ENCODE measurements at regions not wholly inside any gene's neighbourhood (a gene's known extent, or its start where the extent isn't known, plus 50 kb on each side); places are given as distances from the start of the nearest gene placed in this dataset.

DNA sequence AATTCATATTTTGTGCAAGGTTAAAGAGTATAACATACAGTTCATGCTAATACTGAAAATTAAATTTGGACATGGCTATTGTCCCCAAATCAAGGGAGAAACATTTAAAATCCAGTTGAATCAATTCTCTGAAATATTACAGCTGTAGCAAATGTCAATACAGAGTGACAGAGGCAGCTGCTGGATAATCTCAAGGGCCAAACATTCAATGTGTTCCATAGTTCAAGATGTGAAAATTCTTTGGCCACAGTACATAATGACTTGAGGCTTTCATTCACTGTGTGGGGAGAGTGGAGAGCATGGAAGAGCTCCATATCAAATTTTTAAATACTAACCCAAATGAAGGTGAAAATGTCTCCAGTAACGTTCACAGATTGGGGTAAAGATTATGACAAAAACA is 1192.8 kb upstream of the CADM2 start:
- no peak for DNase-seq

DNA sequence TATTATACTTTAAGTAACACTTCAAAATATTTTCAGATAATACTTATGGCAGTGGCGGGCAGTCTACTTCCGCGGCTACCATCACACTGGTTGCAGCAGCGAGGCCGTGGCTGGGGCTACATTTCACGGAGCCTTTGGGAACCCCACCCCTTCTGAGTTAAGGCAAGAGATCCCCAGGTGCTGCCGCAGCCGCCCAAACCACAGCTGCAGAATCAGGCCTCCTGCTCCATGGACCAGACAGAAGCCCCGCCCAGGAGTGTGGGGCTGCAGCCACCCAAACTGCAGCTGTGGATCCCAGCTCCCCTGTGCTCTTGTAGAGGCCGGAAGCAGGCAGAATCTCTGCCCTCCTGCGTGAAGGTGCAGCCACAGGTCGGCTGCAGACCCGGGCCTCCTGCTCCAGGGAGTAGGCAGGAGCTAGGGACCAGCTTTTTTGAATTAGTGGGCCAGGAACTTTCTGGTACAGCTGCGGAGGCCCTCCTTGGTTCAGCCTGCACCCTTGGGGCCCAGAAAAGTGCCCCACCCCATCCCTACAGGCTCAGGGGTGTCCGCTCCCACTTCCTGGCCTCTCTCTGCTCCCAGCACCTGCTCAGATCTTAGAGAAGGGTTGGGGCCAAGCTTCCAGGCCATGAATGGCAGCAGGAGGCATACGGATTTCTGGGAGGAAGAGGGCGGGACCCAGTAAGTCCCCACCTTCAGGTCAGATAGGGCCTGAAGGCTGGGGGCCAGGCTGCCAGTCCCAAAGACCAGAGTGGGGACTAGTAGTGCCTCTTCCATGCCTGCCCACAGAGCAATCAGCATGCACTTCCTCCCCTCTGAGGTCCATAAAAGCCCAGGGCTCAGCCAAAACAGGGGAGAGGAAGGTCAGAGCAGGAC is 1188.8 kb upstream of the CADM2 start:
- no peak for DNase-seq

DNA sequence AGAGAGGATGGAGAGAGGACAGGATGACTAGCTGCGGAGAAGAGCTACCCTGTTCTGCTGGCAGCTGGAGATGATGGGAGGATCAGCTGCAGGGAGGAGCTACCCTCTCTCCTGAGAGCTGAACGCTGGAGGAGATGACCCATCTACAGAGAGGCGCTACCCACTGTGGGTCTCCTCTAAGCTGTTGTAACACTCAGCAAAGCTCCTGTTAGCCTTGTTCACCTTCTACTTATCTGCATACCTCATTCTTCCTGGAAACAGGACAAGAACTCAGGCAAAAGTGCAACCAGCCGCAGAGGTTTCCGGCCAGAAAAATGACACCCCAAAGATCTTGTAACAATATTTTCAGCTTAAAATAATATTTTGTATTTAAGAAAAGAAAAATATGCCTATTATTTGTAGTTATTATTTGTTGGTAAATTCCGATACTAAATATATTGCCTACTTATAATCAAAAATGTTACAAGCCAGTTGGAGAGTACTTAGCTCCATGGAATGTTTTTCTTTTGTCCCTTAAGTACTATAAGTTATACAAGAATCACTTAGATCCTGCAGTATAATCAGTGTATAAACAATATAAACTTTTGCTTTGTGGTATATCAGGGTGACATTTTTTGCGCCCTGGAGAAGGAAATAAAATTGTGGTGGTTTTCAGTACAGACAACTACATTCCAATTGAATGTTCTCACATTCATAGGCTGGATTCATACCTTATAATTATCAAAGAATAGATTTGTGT is 1188.0 kb upstream of the CADM2 start:
- no peak for DNase-seq

DNA sequence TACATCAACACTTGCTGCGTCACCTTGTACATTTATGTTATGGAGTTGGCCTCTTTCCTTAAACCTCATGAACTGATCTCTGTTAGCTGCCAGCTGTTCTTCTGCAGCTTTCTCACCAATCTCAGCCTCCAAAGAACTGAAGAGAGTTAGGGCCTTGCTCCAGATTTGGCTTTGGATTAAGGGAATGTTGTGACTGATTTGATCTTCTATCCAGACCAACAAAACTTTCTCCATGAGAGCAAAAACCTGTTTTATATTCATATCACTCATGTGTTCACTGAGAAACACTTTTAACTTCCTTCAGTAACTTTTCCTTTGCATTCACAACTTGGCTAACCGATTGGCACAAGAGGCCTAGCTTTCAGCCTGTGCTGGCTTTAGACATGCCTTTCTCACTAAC is 1156.0 kb upstream of the CADM2 start:
- DNase-seq = no peak

- no peak for DNase-seq
Measured at GRCh38 chr3:83807511-83807910, 1151.3 kb upstream of the CADM2 start.

DNA sequence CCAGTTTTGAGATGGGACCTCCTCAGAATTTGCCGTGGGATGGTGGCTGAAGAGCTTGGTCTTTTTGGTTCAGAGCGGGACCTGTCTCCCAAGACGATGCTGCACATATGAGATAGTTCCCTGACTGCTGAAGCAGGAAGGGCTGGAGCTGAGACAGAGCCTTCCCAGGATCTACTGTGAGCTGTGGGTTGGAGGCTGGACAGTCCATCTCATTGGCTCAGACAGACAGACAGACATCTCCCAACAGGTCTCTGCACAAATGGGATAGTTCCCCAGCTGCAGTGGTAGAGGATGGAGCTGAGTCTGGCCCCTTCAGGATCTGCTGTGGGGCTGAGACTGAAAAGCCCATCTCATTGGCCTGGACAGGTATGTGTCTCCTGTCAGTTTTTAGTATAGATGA is 1145.6 kb upstream of the CADM2 start:
- no peak for DNase-seq

DNA sequence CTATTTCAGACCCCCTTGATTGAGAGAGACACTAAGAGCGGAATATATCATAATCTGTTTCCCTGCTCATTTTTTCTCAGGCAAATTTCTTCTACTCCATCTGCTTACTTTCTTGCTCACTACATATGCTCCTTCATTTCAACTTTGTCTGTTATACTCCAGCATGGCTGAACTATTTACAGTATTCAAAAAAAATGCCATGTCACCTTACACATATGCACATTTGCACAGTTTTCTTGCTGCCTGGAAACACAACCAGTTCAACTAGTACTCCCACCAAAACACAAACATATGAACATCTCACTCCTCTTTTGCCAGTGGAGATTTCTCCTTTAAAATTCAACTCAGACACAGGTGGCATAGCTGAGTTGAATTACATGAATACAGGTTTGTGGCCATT is 1142.1 kb upstream of the CADM2 start:
- DNase-seq = no peak

DNA sequence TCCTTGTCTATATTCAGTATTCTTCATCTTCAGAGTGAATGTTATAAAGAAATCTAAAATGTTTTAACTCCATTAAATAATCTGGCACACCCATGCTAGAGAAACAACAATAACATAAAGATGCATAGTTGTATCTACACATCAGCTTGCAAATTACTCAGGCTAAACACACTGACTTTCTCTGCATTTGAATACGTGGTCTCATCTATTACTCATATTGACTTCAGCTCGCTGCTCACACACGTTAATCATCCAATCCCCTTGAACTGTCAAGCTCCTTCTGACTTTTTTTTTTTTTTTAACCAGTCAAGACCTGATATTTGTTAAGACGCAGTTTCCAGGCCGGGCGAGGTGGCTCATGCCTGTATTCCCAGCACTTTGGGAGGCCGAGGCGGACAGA is 1137.3 kb upstream of the CADM2 start:
- no peak for DNase-seq

DNA sequence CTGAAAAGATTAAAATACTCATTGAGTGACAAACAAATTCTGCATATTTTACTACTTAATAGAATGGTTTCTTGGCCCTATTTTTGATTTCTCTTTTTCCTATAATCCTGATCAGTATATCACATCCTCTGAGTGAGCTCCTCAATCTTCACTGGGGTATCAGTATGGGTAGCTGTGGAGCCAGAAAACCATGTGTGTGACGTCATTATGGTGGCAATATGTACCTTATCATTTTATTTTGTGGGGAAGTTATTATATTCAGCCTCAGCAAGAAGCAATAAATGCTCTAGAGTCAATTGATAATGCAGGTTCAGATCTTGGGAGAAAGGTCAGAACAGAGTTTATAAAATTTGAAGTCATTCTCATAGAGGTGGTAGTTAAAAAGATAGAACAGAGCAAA is 1135.7 kb upstream of the CADM2 start:
- DNase-seq = no peak

DNA sequence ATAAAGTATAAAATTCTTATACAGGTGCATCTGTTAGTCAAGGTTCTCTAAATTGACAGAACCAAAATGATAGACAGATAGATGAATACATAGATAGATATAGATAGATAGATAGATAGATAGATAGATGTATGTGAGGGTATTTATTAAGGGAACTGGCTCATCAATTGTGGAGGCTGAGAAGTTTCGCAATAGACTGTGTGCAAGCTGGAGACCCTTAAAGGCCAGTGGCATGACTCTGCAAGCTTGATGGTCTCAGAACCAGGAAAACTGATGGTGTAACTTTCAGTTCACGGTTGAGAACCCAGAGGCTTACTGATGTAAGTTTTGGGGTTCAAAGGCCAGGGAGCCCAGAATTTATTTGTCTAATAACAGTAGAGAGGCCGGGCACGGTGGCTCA is 1123.7 kb upstream of the CADM2 start:
- DNase-seq = no peak

GRCh38 chr3:83842511-83842910 is 1116.3 kb upstream of the CADM2 start:
- no peak for DNase-seq

GRCh38 chr3:83843716-83844115 is 1115.1 kb upstream of the CADM2 start:
- no peak for DNase-seq

DNA sequence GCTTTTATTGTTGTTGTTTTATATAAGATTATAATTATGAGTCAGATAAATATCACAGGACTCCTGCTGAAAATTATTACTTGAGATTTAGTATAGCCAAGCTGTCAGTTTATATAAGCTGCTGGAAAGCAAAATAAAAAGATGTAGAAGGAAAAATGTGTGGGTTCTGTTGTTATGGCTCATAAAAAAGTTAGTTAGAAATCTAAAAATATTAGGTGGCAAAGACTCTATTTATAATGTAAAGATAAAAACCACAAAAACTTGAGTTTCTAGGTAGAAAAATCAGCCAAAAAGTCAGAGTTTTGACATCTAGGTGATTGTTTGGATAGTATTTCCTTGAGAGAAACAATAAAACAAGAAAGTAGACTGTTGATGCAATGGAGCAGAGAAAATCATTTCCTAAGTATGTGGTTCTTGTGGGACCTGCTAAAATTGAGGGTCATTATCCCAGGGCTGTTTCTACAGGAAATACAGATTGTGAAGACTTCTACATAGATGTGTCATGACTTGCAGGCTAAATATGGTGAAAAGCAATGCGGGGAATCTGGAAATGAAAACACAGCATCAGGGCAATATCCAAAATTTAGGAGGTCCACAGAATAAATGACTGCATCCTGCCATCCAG is 1109.6 kb upstream of the CADM2 start:
- DNase-seq = no peak

DNA sequence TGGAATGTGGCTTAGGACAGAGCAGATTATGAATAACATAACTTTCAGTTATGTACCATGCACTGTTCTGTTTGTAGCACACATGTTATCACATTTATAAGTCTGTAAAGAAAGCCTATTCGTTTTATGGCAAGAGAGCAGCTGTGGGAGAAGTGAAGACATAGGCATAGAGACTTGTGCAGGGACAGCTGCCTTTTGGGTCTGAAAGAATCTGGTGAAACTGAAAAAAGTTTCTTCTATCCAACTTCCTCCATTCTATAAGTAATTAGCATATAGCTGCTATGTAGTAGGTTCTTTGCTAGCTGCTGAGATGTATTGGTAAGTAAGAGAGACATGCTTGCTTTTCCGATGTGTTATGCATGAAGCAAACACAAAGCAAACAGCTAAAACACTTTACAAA is 1095.4 kb upstream of the CADM2 start:
- DNase-seq = no peak

- DNase-seq = no peak
Measured at GRCh38 chr3:83868909-83869567, 1089.8 kb upstream of the CADM2 start.

- DNase-seq = no peak
Measured at GRCh38 chr3:83873550-83873949, 1085.2 kb upstream of the CADM2 start.

- DNase-seq = no peak
Measured at GRCh38 chr3:83877910-83878309, 1080.9 kb upstream of the CADM2 start.

- no peak for DNase-seq
Measured at GRCh38 chr3:83882701-83883100, 1076.1 kb upstream of the CADM2 start.

GRCh38 chr3:83890039-83890762 is 1068.6 kb upstream of the CADM2 start:
- no peak for DNase-seq

DNA sequence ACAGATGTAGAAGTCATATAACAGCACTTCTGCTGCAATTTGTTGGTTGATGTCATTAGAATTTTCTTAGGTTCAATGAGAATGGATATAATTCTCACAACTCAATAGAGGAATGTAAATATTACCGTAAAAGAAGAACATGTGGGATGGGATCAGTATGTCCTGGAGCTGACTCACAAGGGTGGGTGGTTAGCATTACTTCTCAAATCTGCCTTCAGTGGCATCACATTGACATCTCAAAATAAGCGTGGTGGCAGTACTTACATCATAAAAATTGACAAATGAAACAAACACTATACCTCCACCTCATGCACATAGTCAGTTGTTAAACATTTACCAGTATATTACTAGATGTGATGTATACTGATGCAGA is 1068.0 kb upstream of the CADM2 start:
- no peak for DNase-seq

DNA sequence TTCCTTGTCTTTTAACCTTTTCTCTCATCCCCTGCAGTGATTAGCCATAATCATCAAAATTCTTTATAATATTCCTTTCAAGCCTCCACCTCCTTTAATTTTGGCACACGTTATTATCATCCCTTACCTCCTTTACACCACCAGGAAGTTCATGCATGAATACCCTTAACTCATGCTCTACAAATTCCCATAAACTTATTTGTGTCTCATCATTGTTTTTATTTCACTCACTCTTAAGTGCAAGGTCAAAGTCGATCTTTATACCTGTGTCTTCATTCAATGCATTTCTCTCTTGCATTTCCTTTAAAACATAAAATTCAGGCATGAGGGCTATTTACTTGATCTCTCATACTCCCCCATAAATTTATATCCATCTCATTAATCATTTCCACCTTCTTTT is 1064.6 kb upstream of the CADM2 start:
- DNase-seq = no peak

DNA sequence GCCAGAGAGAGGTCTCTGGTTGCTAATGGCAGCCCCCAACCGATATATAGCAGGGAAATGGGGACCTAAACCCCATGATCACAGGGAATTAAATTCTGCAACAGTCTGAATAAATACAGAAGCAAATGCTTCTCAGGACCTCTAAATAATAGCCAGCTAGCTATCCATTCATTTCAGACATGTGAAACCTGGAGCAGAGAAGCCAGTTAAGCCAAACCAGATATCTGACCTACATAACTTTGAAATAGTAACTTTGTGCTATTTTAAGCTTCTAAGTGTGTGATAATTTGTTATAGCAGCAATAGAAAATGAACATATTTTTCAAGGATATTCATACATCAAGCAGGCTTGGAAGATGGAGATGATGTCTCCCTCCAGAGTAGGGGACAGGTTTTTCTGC is 1062.9 kb upstream of the CADM2 start:
- DNase-seq = no peak
